Left renal cortex interstitium (tissue), 4 donors: ENCODE measurements at regions not wholly inside any gene's neighbourhood (a gene's known extent, or its start where the extent isn't known, plus 50 kb on each side); places are given as distances from the start of the nearest gene placed in this dataset.

Experiments used
- DNase-seq, 4 donors: peaks; one replicate each; pipeline ENCODE4 v3.0.0-alpha.2; 2013; ENCODE audit warnings: low read depth in 4 of 4, low spot score in 2 of 4, missing footprints in 1 of 4

- no peak for DNase-seq
Observed at GRCh38 chr9:96020300-96020791, 144.9 kb downstream of the ERCC6L2 start.
